Caki2 (cell line): ENCODE measurements at regions not wholly inside any gene's neighbourhood (a gene's known extent, or its start where the extent isn't known, plus 50 kb on each side); places are given as distances from the start of the nearest gene placed in this dataset.
"Not testable (repeated sequence)": the region's sequence is repeated elsewhere in the genome, so short reads cannot be mapped to it uniquely, and the experiment has no call there.

Experiments used
- DNase-seq: peaks from one replicate; pipeline ENCODE4 v3.0.0-alpha.2; 2015; ENCODE audit warnings: low read depth
- in situ Hi-C: cut with HindIII; loops from 2 replicates; pipeline ENCODE4 v1.10.0; 2016; ENCODE audit warnings: low sequenced_read_pairs, low pct_unique_long_range_greater_than_20kb, mixed read lengths

GRCh38 chr2:13495051-13495450 is 778.3 kb downstream of the TRIB2 start:
- in situ Hi-C loops = no loop called here
- no peak for DNase-seq

GRCh38 chr2:13504808-13505207 is 788.1 kb downstream of the TRIB2 start:
- DNase-seq = no peak
- in situ Hi-C loops = no loop called here

GRCh38 chr2:13508671-13509070 is 791.9 kb downstream of the TRIB2 start:
- no peak for DNase-seq
- in situ Hi-C loops = no loop called here

GRCh38 chr2:13515254-13515653 is 798.5 kb downstream of the TRIB2 start:
- DNase-seq = no peak
- in situ Hi-C loops = no loop called here

- no peak for DNase-seq
- in situ Hi-C loops = no loop called here
Measured at GRCh38 chr2:13522096-13522495, 805.4 kb downstream of the TRIB2 start.

GRCh38 chr2:13522917-13523821 is 806.4 kb downstream of the TRIB2 start:
- DNase-seq = peak; percentile 18
- in situ Hi-C loops = no loop called here

- in situ Hi-C loops = no loop called here
Measured at GRCh38 chr2:13524492-13524891, 807.8 kb downstream of the TRIB2 start.

GRCh38 chr2:13531735-13532410 is 815.1 kb downstream of the TRIB2 start:
- DNase-seq, in situ Hi-C loops: not testable (repeated sequence)

More at GRCh38 chr2:13524492-13524891, 807.8 kb downstream of the TRIB2 start:
- DNase-seq = no peak

GRCh38 chr2:13532781-13533523 is 816.2 kb downstream of the TRIB2 start:
- in situ Hi-C loops = not testable (repeated sequence)
- DNase-seq = peak; percentile 10

GRCh38 chr2:13533524-13533922 is 816.8 kb downstream of the TRIB2 start:
- DNase-seq = peak; percentile 22
- in situ Hi-C loops = no loop called here

GRCh38 chr2:13536941-13537340 is 820.2 kb downstream of the TRIB2 start:
- DNase-seq = no peak
- in situ Hi-C loops = no loop called here

GRCh38 chr2:13537771-13538349 is 821.1 kb downstream of the TRIB2 start:
- no peak for DNase-seq
- in situ Hi-C loops = no loop called here

GRCh38 chr2:13539296-13539695 is 822.6 kb downstream of the TRIB2 start:
- in situ Hi-C loops = no loop called here
- no peak for DNase-seq

GRCh38 chr2:13542061-13542460 is 825.3 kb downstream of the TRIB2 start:
- DNase-seq = no peak
- in situ Hi-C loops = no loop called here

- in situ Hi-C loops = no loop called here
- DNase-seq = no peak
Measured at GRCh38 chr2:13542642-13543041, 825.9 kb downstream of the TRIB2 start.

- no peak for DNase-seq
- in situ Hi-C loops = no loop called here
Measured at GRCh38 chr2:13543550-13543949, 826.8 kb downstream of the TRIB2 start.

- peak; percentile 35 for DNase-seq
- in situ Hi-C loops = no loop called here
Measured at GRCh38 chr2:13545320-13545719, 828.6 kb downstream of the TRIB2 start.

GRCh38 chr2:13546131-13546530 is 829.4 kb downstream of the TRIB2 start:
- no peak for DNase-seq
- in situ Hi-C loops = no loop called here
